Panc1 (cell line): ENCODE measurements at regions not wholly inside any gene's neighbourhood (a gene's known extent, or its start where the extent isn't known, plus 50 kb on each side); places are given as distances from the start of the nearest gene placed in this dataset.

ENCODE experiments used
- ATAC-seq: fragments of 200-7000 bp; cut with Tn5 transposase; 2 replicates; pipeline ENCODE4 v1.9.1; 2020; ENCODE audit warnings: mild to moderate bottlenecking, moderate library complexity
- BruUV-seq: library from RNA; stranded (reverse); fragments of 400-500 nt; replicated peaks from 2 replicates; lab custom pipeline; 2021; lab: Mats Ljungman, UMichigan
- CTCF ChIA-PET: fragments of 300-600 bp; sonication (Branson Sonifier 250); formaldehyde crosslinking; loops from one replicate; lab custom pipeline; 2022; ENCODE audit warnings: antibody characterized with exemption; lab: Charles Lee
- POLR2A ChIA-PET: fragments of 300-600 bp; sonication (Branson Sonifier 250); formaldehyde crosslinking; loops from one replicate; lab custom pipeline; 2022; ENCODE audit warnings: antibody characterized with exemption; lab: Charles Lee
- DNase-seq: peaks from one replicate; pipeline ENCODE4 v3.0.0-alpha.2; 2010; ENCODE audit warnings: low read depth, low spot score
- H3K27ac ChIP-seq: 2 replicates; pipeline ENCODE4 v1.5.1; 2011; ENCODE audit warnings: mild to moderate bottlenecking, low read length, inconsistent platforms
- H3K27me3 ChIP-seq: fragments of 200-500 bp; sonication (Bioruptor generic); 2 replicates; pipeline ENCODE4 v1.6.0; 2014; ENCODE audit warnings: low read length, inconsistent platforms; ENCODE audit not compliant: control insufficient read depth, insufficient read depth
- H3K36me3 ChIP-seq: fragments of 200-500 bp; sonication (Bioruptor generic); 2 replicates; pipeline ENCODE4 v1.5.1; 2014; ENCODE audit warnings: inconsistent platforms, mild to moderate bottlenecking, low read length, moderate library complexity; ENCODE audit not compliant: control insufficient read depth, insufficient read depth
- H3K4me1 ChIP-seq: 2 replicates; pipeline ENCODE4 v1.5.1; 2011; ENCODE audit warnings: inconsistent platforms, mild to moderate bottlenecking, low read length, moderate library complexity; ENCODE audit not compliant: control insufficient read depth, insufficient read depth
- H3K4me3 ChIP-seq, 2 experiments: 2 replicates each; pipeline ENCODE4 v1.5.1; 2011 to 2012; ENCODE audit warnings: low read depth in 2 of 2, low read length in 2 of 2, mild to moderate bottlenecking in 2 of 2, inconsistent platforms in 1 of 2, moderate library complexity in 1 of 2
- H3K9me3 ChIP-seq: fragments of 200-500 bp; sonication (Bioruptor generic); 2 replicates; pipeline ENCODE4 v1.5.1; 2014; ENCODE audit warnings: low read depth, mild to moderate bottlenecking, inconsistent platforms, low read length, moderate library complexity; ENCODE audit not compliant: control insufficient read depth, insufficient read depth
- CTCF ChIP-seq: fragments of 450-650 bp; IDR thresholded peaks from 2 replicates; pipeline ENCODE4 v1.5.1; 2017; ENCODE audit warnings: mild to moderate bottlenecking
- POLR2AphosphoS5 ChIP-seq: IDR thresholded peaks from 2 replicates; pipeline ENCODE4 v1.6.1; 2012; ENCODE audit warnings: mild to moderate bottlenecking, low read depth, low read length, moderate library complexity
- REST ChIP-seq, 2 experiments: IDR thresholded peaks; 2 replicates each; pipeline ENCODE4 v1.6.1; 2011 to 2012; ENCODE audit warnings: low read depth in 2 of 2, control low read depth in 1 of 2, low read length in 1 of 2, mild to moderate bottlenecking in 1 of 2, moderate library complexity in 1 of 2; ENCODE audit not compliant: insufficient read depth in 1 of 2
- SIN3A ChIP-seq: IDR thresholded peaks from 2 replicates; pipeline ENCODE4 v1.6.1; 2012; ENCODE audit warnings: low read depth, mild to moderate bottlenecking, low read length, moderate library complexity, borderline replicate concordance; ENCODE audit not compliant: insufficient read depth
- TCF7L2 ChIP-seq: IDR thresholded peaks from 2 replicates; pipeline ENCODE4 v1.6.1; 2011; ENCODE audit warnings: mild to moderate bottlenecking, low read depth, low read length, inconsistent platforms
- in situ Hi-C: cut with HindIII; loops from 2 replicates; pipeline ENCODE4 v1.10.0; 2016; ENCODE audit warnings: low sequenced_read_pairs, low pct_unique_long_range_greater_than_20kb
- intact Hi-C: fragments of 100-400 bp; cut with micrococcal nuclease; formaldehyde crosslinking; loops from one replicate; pipeline ENCODE4 v1.10.0; 2022; ENCODE audit not compliant: unreplicated experiment

DNA sequence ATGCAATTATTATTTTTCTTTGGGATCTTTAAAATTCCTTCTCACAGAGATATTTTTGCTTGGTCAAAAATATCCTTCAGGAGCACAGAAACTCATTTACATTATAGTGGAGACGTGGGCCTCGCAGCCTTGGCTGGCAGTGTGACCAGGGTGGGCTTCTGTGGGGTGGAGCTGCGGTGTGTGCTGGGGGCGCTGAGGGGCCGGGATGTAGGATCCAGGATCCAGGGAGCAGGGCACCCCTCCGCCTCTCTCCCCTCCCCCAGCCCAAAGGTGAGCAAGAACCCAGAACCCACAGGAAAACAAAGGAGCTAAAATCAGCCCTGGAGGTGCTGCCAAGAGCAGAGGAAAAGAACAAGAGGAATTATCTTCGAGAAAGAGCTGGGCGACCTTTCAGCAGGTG is 79.1 kb upstream of the OLFM1 start:
- DNase-seq (no peak), ATAC-seq (no peak)
- no TSS peak for BruUV-seq
- no peaks in the 10 kb centered on the region for H3K9me3 ChIP-seq
- in situ Hi-C loops (no loop called here), intact Hi-C loops (no loop called here)
- no peaks in the 10 kb centered on the region for H3K27me3 ChIP-seq
- POLR2A ChIA-PET = no interaction called here
- H3K36me3 ChIP-seq = no peaks in the 10 kb centered on the region
- H3K4me1 ChIP-seq = no peaks in the 10 kb centered on the region
- no peak overlapping the region for H3K4me3 ChIP-seq
- no peak for TF ChIP-seq SIN3A
- no peak for TF ChIP-seq CTCF
- no peak for TF ChIP-seq POLR2AphosphoS5
- TF ChIP-seq TCF7L2 = no peak
- no peak for TF ChIP-seq REST (IDR thresholded peaks at IDR 0.05; ENCODE audit: insufficient read depth in 1 of 2, low read depth in 2 of 2, low read length in 1 of 2)
- CTCF ChIA-PET = no interaction called here
- H3K27ac ChIP-seq = no peak overlapping the region

- in situ Hi-C loops (no loop called here), intact Hi-C loops (no loop called here)
- no peak for TF ChIP-seq CTCF
- no peak for TF ChIP-seq REST (IDR thresholded peaks at IDR 0.05; ENCODE audit: insufficient read depth in 1 of 2, low read depth in 2 of 2, low read length in 1 of 2)
- no peak for TF ChIP-seq POLR2AphosphoS5
- TF ChIP-seq TCF7L2 = no peak
- no peak for TF ChIP-seq SIN3A
- Histone ChIP-seq H3K4me1 (no peaks in the 10 kb centered on the region), H3K9me3 (no peaks in the 10 kb centered on the region), H3K27me3 (no peaks in the 10 kb centered on the region), H3K27ac (no peak overlapping the region), H3K36me3 (no peaks in the 10 kb centered on the region), H3K4me3 (no peak overlapping the region)
- DNase-seq (no peak), ATAC-seq (no peak)
- no TSS peak for BruUV-seq
- CTCF ChIA-PET = no interaction called here
- POLR2A ChIA-PET = no interaction called here
These were observed 78.4 kb upstream of the OLFM1 start for GRCh38 chr9:135009051-135009560.
